ENCODE measurements at regions not wholly inside any gene's neighbourhood (a gene's known extent, or its start where the extent isn't known, plus 50 kb on each side); places are given as distances from the start of the nearest gene placed in this dataset.

DNA sequence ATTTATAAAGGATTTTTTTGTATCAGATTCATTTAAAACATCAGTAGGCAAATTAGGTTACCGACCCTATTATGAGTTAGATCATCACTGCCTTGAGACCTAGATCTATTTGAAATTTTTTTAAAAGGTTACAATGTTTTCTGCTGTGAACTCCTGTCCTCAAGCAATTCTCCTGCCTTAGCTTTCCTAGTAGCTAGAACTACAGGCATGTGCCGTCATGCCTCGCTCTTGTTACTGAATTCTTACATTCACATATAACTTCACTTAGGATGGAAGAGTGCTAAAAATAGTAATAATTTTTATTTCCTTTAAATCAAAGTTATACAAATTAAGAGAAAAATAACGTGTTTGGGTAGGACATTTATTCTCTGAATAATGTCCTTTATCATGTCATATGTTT, 75.5 kb upstream of the MAOA start:
- no peak for DNase-seq (ENCODE audit: low spot score)

DNA sequence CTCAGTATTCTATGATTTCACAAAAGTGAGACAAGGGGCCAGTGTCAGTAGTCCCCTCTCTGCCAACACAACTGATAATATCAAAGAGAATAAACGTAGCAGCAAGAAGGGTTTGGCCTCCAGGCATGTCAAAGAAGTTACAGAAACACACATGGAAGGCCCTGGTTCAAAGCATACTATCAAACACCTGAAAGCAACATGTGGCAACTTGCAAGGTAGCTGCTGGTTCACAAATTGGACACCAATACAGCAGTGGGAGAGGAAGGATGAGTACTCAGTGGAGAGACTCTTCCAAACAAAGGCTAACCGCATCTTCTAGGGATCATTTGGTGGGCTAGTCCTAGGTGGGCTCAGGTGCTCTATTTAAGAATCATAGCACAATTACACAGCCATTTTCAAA, 74.9 kb upstream of the MAOA start:
- DNase-seq (ENCODE audit: low spot score), result no peak

DNA sequence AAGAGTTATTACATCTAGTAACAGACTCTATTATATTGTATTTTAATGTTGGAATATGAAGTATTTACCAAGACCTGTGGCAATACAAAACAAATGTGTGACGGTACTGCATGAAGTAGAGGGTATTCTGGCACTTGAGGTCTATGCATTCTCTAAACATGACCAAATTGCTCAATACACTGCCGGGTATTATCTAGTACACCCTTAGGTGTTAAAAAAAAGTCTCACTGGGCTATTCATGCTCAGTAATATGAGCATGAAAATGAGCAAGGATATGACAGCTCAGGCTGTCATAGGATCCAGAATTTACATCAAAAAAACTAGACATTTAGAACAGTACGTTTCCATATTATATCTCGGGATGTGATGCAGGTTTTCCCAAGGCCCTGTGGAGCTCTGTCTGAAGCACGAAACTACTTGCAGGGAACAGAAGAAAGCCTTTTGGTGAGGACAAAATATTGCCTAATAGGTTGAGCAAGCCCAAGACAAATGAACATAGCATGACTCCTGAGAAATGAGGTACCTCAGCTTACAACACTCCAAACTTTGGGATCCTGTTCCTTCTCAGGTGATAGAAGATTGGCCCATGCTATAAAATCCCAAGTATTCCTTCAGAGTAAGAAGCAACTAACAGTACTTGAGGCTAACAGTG, 74.1 kb upstream of the MAOA start:
- no peak for DNase-seq (ENCODE audit: low spot score)

DNA sequence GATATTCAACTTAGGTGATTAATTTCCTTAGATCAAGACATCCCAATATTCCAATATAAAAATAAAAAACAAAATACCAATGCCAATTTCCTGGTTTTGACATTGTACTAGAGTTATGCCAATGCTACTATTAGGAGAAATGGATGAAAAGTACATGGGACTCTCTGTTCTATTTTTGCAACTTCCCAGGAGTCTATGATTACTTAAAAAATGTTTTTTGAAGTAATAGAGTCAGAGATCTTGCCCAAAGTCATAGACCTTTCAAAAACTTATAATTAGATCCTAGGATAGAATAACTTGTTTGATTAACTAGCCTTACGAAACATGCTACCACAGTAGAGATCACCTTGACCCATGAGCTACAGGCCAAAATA, 73.6 kb upstream of the MAOA start:
- DNase-seq (ENCODE audit: low spot score), result no peak

DNA sequence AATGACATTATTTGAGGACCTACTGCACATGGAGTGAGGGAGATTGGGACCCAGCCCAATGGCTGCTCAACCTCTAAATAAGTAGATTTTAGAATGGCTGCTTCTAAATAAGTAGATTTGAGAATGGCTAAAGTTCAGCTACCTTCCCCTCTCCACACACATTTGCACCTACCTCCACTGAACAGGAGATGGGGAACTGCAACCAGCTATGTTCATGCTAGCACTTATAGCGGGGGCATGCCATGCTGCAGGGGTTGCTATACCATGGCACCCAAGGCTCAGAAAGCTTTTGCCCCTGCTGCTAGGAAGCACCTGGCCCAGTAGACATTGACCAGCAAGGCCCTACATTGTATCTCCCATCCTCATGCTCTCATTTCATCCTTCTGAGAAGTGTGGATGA, 70.2 kb upstream of the MAOA start:
- DNase-seq (ENCODE audit: low spot score), result no peak

DNA sequence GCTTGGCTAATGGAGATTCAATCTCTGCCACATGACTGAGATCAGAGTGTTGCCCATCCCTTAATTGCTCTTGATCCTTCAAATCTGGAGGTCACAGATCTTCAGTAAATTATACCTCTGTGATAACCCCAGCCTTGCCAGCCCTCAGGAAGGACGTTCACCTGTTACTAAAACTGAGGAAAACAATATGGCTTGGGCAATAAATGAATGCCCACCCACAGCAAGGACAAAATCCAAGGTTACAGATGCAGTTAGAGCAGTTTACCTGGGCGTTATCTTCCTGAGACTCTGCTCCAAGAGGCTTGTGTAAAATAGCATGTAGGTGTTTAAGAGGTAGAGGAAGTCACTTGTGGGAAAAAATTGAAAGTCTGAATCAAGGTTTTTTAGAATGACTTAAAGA, 69.3 kb upstream of the MAOA start:
- no peak for DNase-seq (ENCODE audit: low spot score)

DNA sequence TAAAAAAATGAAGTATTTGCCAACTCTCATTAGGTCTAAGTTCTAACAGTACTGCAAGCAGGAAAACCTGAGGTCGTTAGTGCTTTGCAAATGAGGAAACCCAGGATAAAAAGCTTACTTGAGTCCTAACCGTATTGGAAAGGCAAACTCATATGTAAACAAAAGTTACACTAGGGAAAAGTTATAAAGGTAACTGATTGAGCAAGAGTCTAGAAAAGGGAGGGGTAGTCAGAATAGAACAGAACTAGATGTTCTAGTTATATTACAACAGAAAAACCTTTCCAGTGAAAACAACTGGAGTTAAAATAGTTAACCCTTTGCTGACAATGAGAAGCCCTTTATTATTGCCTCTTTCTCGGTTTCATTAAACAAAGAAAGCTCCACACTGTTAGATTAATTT, 66.4 kb upstream of the MAOA start:
- no peak for DNase-seq (ENCODE audit: low spot score)

DNA sequence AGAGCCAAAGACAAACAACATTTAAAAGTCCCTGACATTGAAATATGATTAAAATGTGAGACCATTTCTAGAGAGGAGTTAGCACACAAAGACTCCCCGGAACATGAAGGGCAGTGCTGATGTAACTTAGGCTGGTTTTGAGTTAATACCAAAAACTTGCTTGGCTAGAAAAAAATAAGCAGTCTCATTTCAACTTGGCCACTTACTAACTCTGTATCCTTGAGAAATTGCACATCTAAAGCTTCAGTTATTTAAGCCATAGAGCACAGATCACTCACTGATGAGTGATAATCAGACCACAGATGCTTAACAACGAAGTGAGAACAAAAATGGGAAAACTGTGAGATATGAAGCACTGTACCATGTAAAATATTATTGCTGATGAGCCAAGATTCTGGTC, 65.9 kb upstream of the MAOA start:
- no peak for DNase-seq (ENCODE audit: low spot score)

DNA sequence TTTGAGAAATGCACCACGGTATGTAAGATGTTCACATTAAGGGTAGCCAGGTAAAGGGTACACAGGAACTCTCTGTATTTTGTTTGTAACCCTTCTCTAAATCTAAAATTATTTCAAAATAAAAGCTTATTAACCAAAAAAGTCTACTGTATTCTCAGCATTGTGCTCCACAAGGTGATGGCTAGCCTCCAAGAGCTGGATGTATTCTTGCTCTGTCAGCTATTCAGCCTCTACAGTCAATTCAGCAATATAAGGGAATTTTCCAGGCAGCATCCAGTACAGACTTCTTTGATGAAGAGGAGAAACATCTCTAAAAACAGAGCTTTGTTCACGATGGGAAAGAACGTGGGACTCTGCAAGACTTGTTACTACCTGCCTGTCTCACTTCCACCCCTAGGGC, 63.5 kb upstream of the MAOA start:
- no peak for DNase-seq (ENCODE audit: low spot score)

DNA sequence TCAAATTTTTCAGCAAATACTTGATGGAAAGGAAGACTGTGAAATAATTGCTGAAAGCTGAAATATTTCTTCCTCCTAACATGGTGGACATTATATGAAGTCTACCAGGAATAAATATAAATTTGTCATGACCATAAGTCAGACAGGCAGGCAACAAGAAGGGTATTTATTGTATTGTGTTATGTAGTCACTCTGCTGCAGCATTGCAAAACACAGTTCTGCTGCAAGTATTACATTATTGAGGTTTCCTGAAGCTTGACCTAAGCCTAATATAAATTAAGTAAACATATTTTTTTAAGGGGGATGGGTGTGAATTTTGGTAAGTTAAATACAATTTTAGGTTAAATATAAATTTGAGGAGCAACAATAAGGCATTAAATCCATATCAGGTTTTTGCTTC, 60.2 kb upstream of the MAOA start:
- DNase-seq (ENCODE audit: low spot score), result no peak

DNA sequence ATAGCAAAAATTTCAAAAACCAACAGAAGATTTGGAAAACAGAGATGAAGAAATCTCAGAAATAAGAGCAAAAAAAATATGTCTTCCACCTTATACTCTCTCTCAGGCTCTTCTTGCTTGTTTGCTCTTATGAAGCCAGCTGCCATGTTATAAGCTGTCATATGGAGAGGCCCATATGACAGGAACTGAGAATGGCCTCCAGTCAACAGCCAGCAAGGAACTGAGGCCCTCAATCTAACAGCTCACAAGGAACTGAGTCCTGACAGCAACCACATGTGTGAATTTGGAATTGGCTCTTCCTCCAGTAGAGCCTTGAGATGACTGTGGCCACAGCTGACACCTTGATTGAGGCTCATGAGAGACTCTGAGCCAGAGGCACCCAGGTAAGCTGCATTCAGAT, 51.3 kb upstream of the MAOA start:
- DNase-seq (ENCODE audit: low spot score), result no peak

DNA sequence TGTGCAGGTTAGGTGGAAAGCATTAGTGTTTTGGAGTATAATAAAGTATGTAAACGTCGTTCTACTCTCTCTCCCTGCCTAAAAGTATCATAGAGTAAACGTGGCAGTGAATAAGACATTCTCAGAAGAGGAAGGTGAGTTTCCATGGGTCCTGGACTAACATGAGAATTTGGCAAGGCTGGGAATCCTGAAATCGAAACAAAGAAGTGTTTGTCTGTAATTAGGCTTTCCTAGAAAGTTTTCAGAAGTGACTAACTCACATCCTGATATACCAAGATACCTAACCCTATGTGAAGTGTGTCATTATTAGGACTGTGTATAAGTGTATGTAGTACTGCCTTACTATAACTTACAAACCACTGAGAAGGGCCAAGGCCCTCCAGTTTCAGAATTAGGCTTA, 50.7 kb upstream of the MAOA start:
- DNase-seq (ENCODE audit: low spot score), result no peak
